ENCODE measurements at regions not wholly inside any gene's neighbourhood (a gene's known extent, or its start where the extent isn't known, plus 50 kb on each side); places are given as distances from the start of the nearest gene placed in this dataset.
A peak's percentile ranks its signal among the peaks of the same experiment; 100 is the strongest.

- no peaks in the 10 kb centered on the region for H3K27me3 ChIP-seq (ENCODE audit: control insufficient read depth, insufficient read depth, low read length, poor library complexity, severe bottlenecking)
- H3K36me3 ChIP-seq (ENCODE audit: control insufficient read depth, insufficient read depth, low read length): no peaks in the 10 kb centered on the region
- Mint-ChIP-seq H3K4me3 (no peak overlapping the region), H3K36me3 (ENCODE audit: low read depth) (peaks cover 4% of the 10 kb centered on the region), H3K27ac (no peak overlapping the region), H3K4me1 (peaks cover 3% of the 10 kb centered on the region), H3K9me3 (peaks cover 20% of the 10 kb centered on the region), H3K27me3 (ENCODE audit: insufficient read depth) (no peaks in the 10 kb centered on the region)
- no peaks in the 10 kb centered on the region for H3K4me1 ChIP-seq (ENCODE audit: control insufficient read depth, insufficient read depth, low read length)
- no peak overlapping the region for H3K4me3 ChIP-seq (ENCODE audit: low read length)
- H3K27ac ChIP-seq (ENCODE audit: low read depth, low read length): no peak overlapping the region
- no peak for TF ChIP-seq CTCF (conservative IDR thresholded peaks at IDR 0.05)
- peaks cover 10% of the 10 kb centered on the region for H3K9me3 ChIP-seq (ENCODE audit: control insufficient read depth, low read length)
- no peak overlapping the region for H3K9ac ChIP-seq (ENCODE audit: extremely low read depth, low read length, poor library complexity, severe bottlenecking)
- DNase-seq: no peak
- 92 to 94% methylated on average over 2 of the region's 2 CpGs for WGBS, 2 experiments (ENCODE audit: insufficient coverage in 1 of 2, insufficient read length in 1 of 2)
Observed at GRCh38 chr12:46671102-46671501, 154.7 kb downstream of the SLC38A4 start.

GRCh38 chr12:46670636-46671035 lies 155.2 kb downstream of the SLC38A4 start:
- 80 to 92% methylated on average over 1 of the region's 1 CpG for WGBS, 2 experiments (ENCODE audit: insufficient coverage in 1 of 2, insufficient read length in 1 of 2)
- peaks cover 10% of the 10 kb centered on the region for H3K9me3 ChIP-seq (ENCODE audit: control insufficient read depth, low read length)
- no peak overlapping the region for H3K4me3 Mint-ChIP-seq
- H3K36me3 ChIP-seq (ENCODE audit: control insufficient read depth, insufficient read depth, low read length): no peaks in the 10 kb centered on the region
- peaks cover 4% of the 10 kb centered on the region for H3K36me3 Mint-ChIP-seq (ENCODE audit: low read depth)
- H3K4me1 Mint-ChIP-seq: peaks cover 3% of the 10 kb centered on the region
- no peaks in the 10 kb centered on the region for H3K27me3 Mint-ChIP-seq (ENCODE audit: insufficient read depth)
- H3K9me3 Mint-ChIP-seq: peaks cover 20% of the 10 kb centered on the region
- no peak overlapping the region for H3K27ac ChIP-seq (ENCODE audit: low read depth, low read length)
- no peak overlapping the region for H3K4me3 ChIP-seq (ENCODE audit: low read length)
- no peak for DNase-seq
- TF ChIP-seq CTCF (conservative IDR thresholded peaks at IDR 0.05): no peak
- H3K9ac ChIP-seq (ENCODE audit: extremely low read depth, low read length, poor library complexity, severe bottlenecking): no peak overlapping the region
- no peaks in the 10 kb centered on the region for H3K4me1 ChIP-seq (ENCODE audit: control insufficient read depth, insufficient read depth, low read length)
- H3K27me3 ChIP-seq (ENCODE audit: control insufficient read depth, insufficient read depth, low read length, poor library complexity, severe bottlenecking): no peaks in the 10 kb centered on the region
- no peak overlapping the region for H3K27ac Mint-ChIP-seq

- Mint-ChIP-seq H3K4me1 (peaks cover 4% of the 10 kb centered on the region), H3K4me3 (no peak overlapping the region), H3K27me3 (ENCODE audit: insufficient read depth) (no peaks in the 10 kb centered on the region), H3K9me3 (peaks cover 20% of the 10 kb centered on the region), H3K27ac (no peak overlapping the region), H3K36me3 (ENCODE audit: low read depth) (peaks cover 4% of the 10 kb centered on the region)
- WGBS, 2 experiments (ENCODE audit: insufficient coverage in 1 of 2, insufficient read length in 1 of 2): 15 to 24% methylated on average over 2 of the region's 2 CpGs
- Histone ChIP-seq H3K4me3 (ENCODE audit: low read length) (no peak overlapping the region), H3K27me3 (ENCODE audit: control insufficient read depth, insufficient read depth, low read length, poor library complexity, severe bottlenecking) (no peaks in the 10 kb centered on the region), H3K27ac (ENCODE audit: low read depth, low read length) (no peak overlapping the region), H3K9me3 (ENCODE audit: control insufficient read depth, low read length) (peaks cover 10% of the 10 kb centered on the region), H3K9ac (ENCODE audit: extremely low read depth, low read length, poor library complexity, severe bottlenecking) (no peak overlapping the region), H3K36me3 (ENCODE audit: control insufficient read depth, insufficient read depth, low read length) (no peaks in the 10 kb centered on the region), H3K4me1 (ENCODE audit: control insufficient read depth, insufficient read depth, low read length) (peaks cover 4% of the 10 kb centered on the region)
- DNase-seq: peak; percentile 81
- no peak for TF ChIP-seq CTCF (conservative IDR thresholded peaks at IDR 0.05)
Observed at GRCh38 chr12:46669720-46670119, 156.1 kb downstream of the SLC38A4 start.
